GM23338 (cell line): ENCODE measurements at regions not wholly inside any gene's neighbourhood (a gene's known extent, or its start where the extent isn't known, plus 50 kb on each side); places are given as distances from the start of the nearest gene placed in this dataset.

Experiments used
- CREB1 ChIP-seq: fragments of 250-450 bp; sonication (Bioruptor Pico); IDR thresholded peaks from 2 replicates; pipeline ENCODE4 v1.5.0; 2020; ENCODE audit warnings: low read depth, mild to moderate bottlenecking, moderate library complexity
- ETS1 ChIP-seq: IDR thresholded peaks from 2 replicates; pipeline ENCODE4 v1.6.1; 2016; ENCODE audit warnings: antibody characterized with exemption
- EZH2 ChIP-seq: fragments of 200-600 bp; sonication (generic); IDR thresholded peaks from one replicate; pipeline ENCODE4 v1.8.0; 2017; ENCODE audit warnings: antibody characterized with exemption, mild to moderate bottlenecking, low read depth; ENCODE audit not compliant: unreplicated experiment
- EZH2phosphoT487 ChIP-seq: fragments of 200-600 bp; sonication (generic); IDR thresholded peaks from one replicate; pipeline ENCODE4 v1.8.1; 2018; ENCODE audit warnings: antibody characterized with exemption; ENCODE audit not compliant: unreplicated experiment
- NANOG ChIP-seq: IDR thresholded peaks from 2 replicates; pipeline ENCODE4 v1.6.1; 2016; ENCODE audit warnings: antibody characterized with exemption, borderline replicate concordance
- POLR2AphosphoS5 ChIP-seq: IDR thresholded peaks from 2 replicates; pipeline ENCODE4 v1.6.1; 2016; ENCODE audit warnings: antibody characterized with exemption, low read depth
- REST ChIP-seq: IDR thresholded peaks from one replicate; pipeline ENCODE4 v1.6.1; 2018; ENCODE audit warnings: antibody characterized with exemption; ENCODE audit not compliant: unreplicated experiment
- STAT1 ChIP-seq: IDR thresholded peaks from one replicate; pipeline ENCODE4 v1.6.1; 2016; ENCODE audit warnings: antibody characterized with exemption; ENCODE audit not compliant: unreplicated experiment
- ZNF114 ChIP-seq: fragments of 250-450 bp; sonication (Bioruptor Pico); IDR thresholded peaks from 2 replicates; pipeline ENCODE4 v1.5.0; 2020; ENCODE audit warnings: mild to moderate bottlenecking, moderate library complexity
- ZNF331 ChIP-seq: fragments of 250-450 bp; sonication (Bioruptor Pico); IDR thresholded peaks from 2 replicates; pipeline ENCODE4 v1.5.0; 2020; ENCODE audit warnings: low read depth, mild to moderate bottlenecking, moderate library complexity
- ZNF462 ChIP-seq: fragments of 250-450 bp; sonication (Bioruptor Pico); IDR thresholded peaks from 2 replicates; pipeline ENCODE4 v1.5.0; 2020; ENCODE audit warnings: mild to moderate bottlenecking, moderate library complexity

GRCh38 chr2:129816813-129817574, 162.5 kb upstream of the RAB6C start (continued):
- TF ChIP-seq ZNF462 (CRISPR knock-in tag) (no peak), CREB1 (CRISPR knock-in tag) (no peak), ETS1 (no peak), EZH2phosphoT487 (no peak), ZNF114 (no peak), STAT1 (no peak), REST (no peak), POLR2AphosphoS5 (no peak), NANOG (no peak), EZH2 (no peak), ZNF331 (no peak)
